Lung (tissue), 11 donors: ENCODE measurements at regions not wholly inside any gene's neighbourhood (a gene's known extent, or its start where the extent isn't known, plus 50 kb on each side); places are given as distances from the start of the nearest gene placed in this dataset.

Source experiments
- ATAC-seq: fragments of 200-7000 bp; cut with Tn5 transposase; one replicate; pipeline ENCODE4 v1.9.1; 2020; ENCODE audit warnings: moderate number of reproducible peaks; ENCODE audit not compliant: insufficient read depth, low FRiP score
- DNase-seq, 3 donors: peaks; one replicate each; pipeline ENCODE4 v3.0.0-alpha.2; 2013 to 2017
- H3K27ac ChIP-seq, 2 donors: one replicate each; pipeline ENCODE4 v1.5.1; 2013; ENCODE audit warnings: mild to moderate bottlenecking in 2 of 2, moderate library complexity in 2 of 2, control low read depth in 1 of 2, inconsistent platforms in 1 of 2, low read depth in 1 of 2, low read length in 1 of 2
- H3K27me3 ChIP-seq, 3 donors: one replicate each; pipeline ENCODE4 v1.5.1; 2013; ENCODE audit warnings: low read length in 2 of 3; ENCODE audit not compliant: control insufficient read depth in 3 of 3, insufficient read depth in 3 of 3
- H3K36me3 ChIP-seq, 4 donors: one replicate each; pipeline ENCODE4 v1.5.1; 2013; ENCODE audit warnings: low read length in 4 of 4, mild to moderate bottlenecking in 1 of 4, moderate library complexity in 1 of 4; ENCODE audit not compliant: control insufficient read depth in 4 of 4, insufficient read depth in 4 of 4
- H3K4me1 ChIP-seq, 5 donors: one replicate each; pipeline ENCODE4 v1.5.1; 2013; ENCODE audit warnings: low read length in 5 of 5, mild to moderate bottlenecking in 2 of 5, moderate library complexity in 1 of 5; ENCODE audit not compliant: control insufficient read depth in 5 of 5, insufficient read depth in 5 of 5
- H3K4me3 ChIP-seq: one replicate; pipeline ENCODE4 v1.5.1; 2013; ENCODE audit warnings: mild to moderate bottlenecking, control low read depth, moderate library complexity
- H3K9ac ChIP-seq, 2 donors: one replicate each; pipeline ENCODE4 v1.5.1; 2013; ENCODE audit warnings: low read length in 2 of 2, control low read depth in 1 of 2; ENCODE audit not compliant: insufficient read depth in 1 of 2
- H3K9me3 ChIP-seq, 4 donors: one replicate each; pipeline ENCODE4 v1.5.1; 2013; ENCODE audit warnings: low read length in 3 of 4, mild to moderate bottlenecking in 1 of 4, moderate library complexity in 1 of 4; ENCODE audit not compliant: control insufficient read depth in 4 of 4, insufficient read depth in 3 of 4
- WGBS, 2 donors: extraction: QIAGEN DNeasy Blood & Tissue Kit; methylation state at CpG; one replicate each; pipeline ENCODE4 v1.1.7; 2013; 5-methylcytosine and 5-hydroxymethylcytosine counted together
- TF ChIP-seq, protein P1 (sequence below): IDR thresholded peaks from 2 replicates; pipeline ENCODE4 v1.5.1; 2012; ENCODE audit warnings: mild to moderate bottlenecking; ENCODE audit errors: control extremely low read depth, extremely low read depth
- donor health status: control.
- donor health status: control.
- donor health status: Bipolar disorder and iron deficiency.
- donor health status: healthy.
- donor health status: DM: yes; HTN: yes; CAD: no.

DNA sequence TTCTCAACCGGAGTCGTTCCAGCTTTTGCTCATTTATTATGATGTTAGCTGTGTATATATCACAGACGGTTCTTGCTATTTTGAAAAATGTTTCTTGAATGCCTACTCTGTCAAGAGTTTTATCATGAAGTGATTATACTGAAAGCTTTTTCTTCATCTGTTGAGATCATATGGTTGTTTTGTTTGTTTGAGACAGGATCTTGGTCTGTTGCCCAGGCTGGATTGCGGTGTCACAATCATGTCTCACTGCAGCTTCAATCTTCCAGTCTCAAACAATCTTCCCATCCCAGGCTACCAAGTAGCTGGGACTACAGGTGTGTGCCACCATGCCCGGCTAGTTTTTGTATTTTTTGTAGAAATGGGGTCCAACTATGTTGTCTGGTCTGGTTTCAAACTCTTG is 112.8 kb downstream of the DDX3Y start:
- Histone ChIP-seq H3K27ac (no peak overlapping the region), H3K9me3 (no peaks in the 10 kb centered on the region), H3K36me3 (no peaks in the 10 kb centered on the region), H3K27me3 (no peaks in the 10 kb centered on the region), H3K9ac (no peak overlapping the region), H3K4me3 (no peak overlapping the region), H3K4me1 (no peaks in the 10 kb centered on the region)
- ATAC-seq, result no peak
- WGBS, 2 donors, result 82% methylated on average over 5 of the region's 5 CpGs; no CpG with 5 or more reads in 1 of the 2 donors
- TF ChIP-seq, protein P1, sequence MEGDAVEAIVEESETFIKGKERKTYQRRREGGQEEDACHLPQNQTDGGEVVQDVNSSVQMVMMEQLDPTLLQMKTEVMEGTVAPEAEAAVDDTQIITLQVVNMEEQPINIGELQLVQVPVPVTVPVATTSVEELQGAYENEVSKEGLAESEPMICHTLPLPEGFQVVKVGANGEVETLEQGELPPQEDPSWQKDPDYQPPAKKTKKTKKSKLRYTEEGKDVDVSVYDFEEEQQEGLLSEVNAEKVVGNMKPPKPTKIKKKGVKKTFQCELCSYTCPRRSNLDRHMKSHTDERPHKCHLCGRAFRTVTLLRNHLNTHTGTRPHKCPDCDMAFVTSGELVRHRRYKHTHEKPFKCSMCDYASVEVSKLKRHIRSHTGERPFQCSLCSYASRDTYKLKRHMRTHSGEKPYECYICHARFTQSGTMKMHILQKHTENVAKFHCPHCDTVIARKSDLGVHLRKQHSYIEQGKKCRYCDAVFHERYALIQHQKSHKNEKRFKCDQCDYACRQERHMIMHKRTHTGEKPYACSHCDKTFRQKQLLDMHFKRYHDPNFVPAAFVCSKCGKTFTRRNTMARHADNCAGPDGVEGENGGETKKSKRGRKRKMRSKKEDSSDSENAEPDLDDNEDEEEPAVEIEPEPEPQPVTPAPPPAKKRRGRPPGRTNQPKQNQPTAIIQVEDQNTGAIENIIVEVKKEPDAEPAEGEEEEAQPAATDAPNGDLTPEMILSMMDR, result no peak
- no peak for DNase-seq

DNA sequence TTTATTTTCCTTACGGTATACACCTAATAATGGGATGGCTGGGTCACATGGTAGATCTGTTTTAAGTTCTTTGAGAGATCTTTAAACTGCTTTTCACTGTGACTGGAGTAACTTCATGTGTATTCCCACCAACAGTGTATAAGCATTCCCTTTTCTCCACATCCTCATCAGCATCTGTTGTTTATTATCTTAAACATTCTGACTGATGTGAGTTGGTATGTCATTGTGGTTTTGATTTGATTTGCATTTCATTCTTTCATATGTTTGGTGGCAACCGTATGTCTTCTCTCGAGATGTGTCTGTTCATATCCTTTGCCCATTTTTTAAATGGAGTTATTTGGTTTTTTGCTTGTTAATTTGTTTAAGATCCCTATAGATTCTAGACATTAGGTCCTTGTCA is 114.8 kb downstream of the DDX3Y start:
- Histone ChIP-seq H3K27me3 (no peaks in the 10 kb centered on the region), H3K4me3 (no peak overlapping the region), H3K27ac (no peak overlapping the region), H3K4me1 (no peaks in the 10 kb centered on the region), H3K9ac (no peak overlapping the region), H3K36me3 (no peaks in the 10 kb centered on the region), H3K9me3 (no peaks in the 10 kb centered on the region)
- DNase-seq (no peak), ATAC-seq (no peak)
- WGBS, 2 donors, result 84% methylated on average over 3 of the region's 3 CpGs; no CpG with 5 or more reads in 1 of the 2 donors
- TF ChIP-seq, protein P1, result no peak

DNA sequence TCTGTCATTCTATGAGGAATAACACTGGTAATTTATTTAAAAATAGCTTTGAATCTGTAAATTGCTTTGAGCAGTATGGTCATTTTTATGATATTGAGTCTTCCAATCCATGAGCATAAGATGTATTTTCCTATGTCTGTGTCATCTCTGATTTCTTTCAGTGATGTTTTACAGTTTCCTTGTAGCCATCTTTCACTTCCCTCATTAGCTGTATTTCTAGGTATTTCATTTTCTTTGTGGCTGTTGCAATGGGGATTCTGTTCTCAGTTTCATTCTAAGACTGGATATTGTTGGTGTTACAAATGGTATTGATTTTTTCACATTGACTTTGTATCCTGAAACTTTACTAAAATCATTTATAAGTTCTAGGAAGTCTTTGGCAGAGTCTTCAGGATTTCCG is 116.2 kb downstream of the DDX3Y start:
- DNase-seq (no peak), ATAC-seq (no peak)
- no peak overlapping the region for H3K27ac ChIP-seq
- no peak overlapping the region for H3K9ac ChIP-seq
- 100% methylated on average over 1 of the region's 1 CpG; no CpG with 5 or more reads in 1 of the 2 donors for WGBS, 2 donors
- TF ChIP-seq, protein P1, result no peak
- H3K27me3 ChIP-seq, result no peaks in the 10 kb centered on the region
- no peak overlapping the region for H3K4me3 ChIP-seq
- H3K4me1 ChIP-seq, result no peaks in the 10 kb centered on the region
- no peaks in the 10 kb centered on the region for H3K36me3 ChIP-seq
- H3K9me3 ChIP-seq, result no peaks in the 10 kb centered on the region

DNA sequence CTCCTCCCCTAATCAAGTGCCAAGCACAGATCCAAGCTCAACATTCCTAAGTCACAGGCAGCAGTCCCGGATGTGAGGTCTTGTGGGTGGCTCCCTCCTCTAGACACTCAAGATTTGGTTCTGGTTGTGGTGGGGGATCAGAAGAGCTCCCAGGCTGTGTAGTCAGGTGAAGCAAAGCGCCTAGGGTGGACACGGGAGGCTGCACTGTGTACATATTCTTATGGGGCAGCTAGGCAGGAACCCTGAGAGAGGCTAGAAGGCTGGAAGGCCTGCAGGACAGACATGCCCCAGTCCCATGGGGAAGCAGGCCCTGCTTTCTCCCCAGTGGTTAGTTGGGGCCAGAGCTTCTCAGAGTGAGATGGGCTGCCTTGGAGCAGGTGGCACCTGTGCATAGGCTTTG is 118.9 kb downstream of the DDX3Y start:
- ATAC-seq (no peak), DNase-seq (no peak)
- TF ChIP-seq, protein P1, result no peak
- H3K27ac ChIP-seq, result no peak overlapping the region
- H3K27me3 ChIP-seq, result no peaks in the 10 kb centered on the region
- H3K4me1 ChIP-seq, result no peaks in the 10 kb centered on the region
- H3K9ac ChIP-seq, result no peak overlapping the region
- no peaks in the 10 kb centered on the region for H3K36me3 ChIP-seq
- H3K4me3 ChIP-seq, result no peak overlapping the region
- 89% methylated on average over 3 of the region's 3 CpGs; no CpG with 5 or more reads in 1 of the 2 donors for WGBS, 2 donors
- no peaks in the 10 kb centered on the region for H3K9me3 ChIP-seq
